GM13977 (cell line): ENCODE measurements at regions not wholly inside any gene's neighbourhood (a gene's known extent, or its start where the extent isn't known, plus 50 kb on each side); places are given as distances from the start of the nearest gene placed in this dataset.

ENCODE experiments used
- DNase-seq: peaks from one replicate; pipeline ENCODE4 v3.0.0; 2012; ENCODE audit warnings: low spot score
- CTCF ChIP-seq: IDR thresholded peaks from 2 replicates; pipeline ENCODE4 v1.5.1; 2012; ENCODE audit warnings: mild to moderate bottlenecking, control low read depth; ENCODE audit not compliant: insufficient read depth; ENCODE audit errors: extremely low read depth, missing control alignments
- in situ Hi-C: fragments of 300-500 bp; cut with MboI; formaldehyde crosslinking; loops from one replicate; pipeline ENCODE4 v1.12.0; 2022; ENCODE audit warnings: low sequenced_read_pairs, low pct_unique_long_range_greater_than_20kb, mixed read lengths, inconsistent platforms; ENCODE audit not compliant: unreplicated experiment

- no peak for TF ChIP-seq CTCF
- in situ Hi-C loops = loop anchor here (25.0 kb wide), 1 partner anchor 228 kb away; no protein-coding TSS in a partner anchor
- DNase-seq = no peak
These were observed 269.6 kb downstream of the CD109 start for GRCh38 chr6:73965539-73966029.

- no peak for TF ChIP-seq CTCF
- no peak for DNase-seq
- in situ Hi-C loops = loop anchor here (25.0 kb wide), 1 partner anchor 227 kb away; no protein-coding TSS in a partner anchor
These were observed 268.3 kb downstream of the CD109 start for GRCh38 chr6:73964241-73964854.

DNA sequence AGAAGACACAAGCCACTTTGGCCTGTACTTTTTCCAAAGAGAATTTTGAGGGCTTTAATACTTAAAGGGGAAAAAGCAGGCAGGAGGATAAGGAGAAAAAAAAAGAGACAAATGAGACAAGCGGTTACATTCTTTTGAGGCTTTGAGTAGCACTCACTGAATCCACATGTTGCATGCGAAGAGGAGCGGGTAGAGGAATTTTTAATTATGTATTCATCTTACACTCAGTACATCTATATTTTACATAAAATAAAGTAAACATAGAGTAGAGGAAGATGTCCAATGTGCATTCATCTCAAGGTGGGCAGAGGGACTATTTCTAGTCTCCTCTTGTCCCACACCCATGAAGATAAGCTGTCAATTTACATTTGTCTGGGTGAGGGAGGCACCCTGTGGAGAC is 266.9 kb downstream of the CD109 start:
- no peak for DNase-seq
- no peak for TF ChIP-seq CTCF
- in situ Hi-C loops = loop anchor here (25.0 kb wide), 1 partner anchor 226 kb away; no protein-coding TSS in a partner anchor

- in situ Hi-C loops = loop anchor here (25.0 kb wide), 1 partner anchor 219 kb away; no protein-coding TSS in a partner anchor
- TF ChIP-seq CTCF = no peak
- DNase-seq = no peak
These were observed 260.3 kb downstream of the CD109 start for GRCh38 chr6:73956305-73956704.

GRCh38 chr6:73955800-73956199 is 259.8 kb downstream of the CD109 start:
- in situ Hi-C loops = loop anchor here (25.0 kb wide), 1 partner anchor 218 kb away; no protein-coding TSS in a partner anchor
- TF ChIP-seq CTCF = no peak
- no peak for DNase-seq

DNA sequence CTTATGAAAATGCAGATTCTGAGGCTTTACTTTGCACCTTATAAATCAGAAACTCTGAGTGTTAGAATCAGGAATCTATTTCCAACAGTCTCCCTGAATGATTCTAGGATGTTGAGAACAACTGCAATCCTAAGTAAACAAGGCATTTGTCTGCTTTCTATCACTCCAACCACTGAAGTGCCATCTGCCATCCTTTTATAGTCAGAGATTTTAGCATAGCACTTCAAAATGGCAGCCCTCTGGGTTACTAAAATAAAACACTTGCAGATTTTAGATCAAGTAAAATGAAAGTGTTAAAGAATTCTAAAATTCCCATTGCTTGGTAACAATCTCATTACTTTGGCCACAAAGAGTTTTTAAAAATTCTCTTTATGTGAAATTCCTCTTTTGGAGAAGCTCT is 258.9 kb downstream of the CD109 start:
- DNase-seq = no peak
- TF ChIP-seq CTCF = no peak
- in situ Hi-C loops = loop anchor here (25.0 kb wide), 1 partner anchor 218 kb away; no protein-coding TSS in a partner anchor
